ENCODE measurements at regions not wholly inside any gene's neighbourhood (a gene's known extent, or its start where the extent isn't known, plus 50 kb on each side); places are given as distances from the start of the nearest gene placed in this dataset.
"Not testable (repeated sequence)": the region's sequence is repeated elsewhere in the genome, so short reads cannot be mapped to it uniquely, and the experiment has no call there.

GRCh38 chr10:53357587-53357986 is 585.0 kb upstream of the MBL2 start:
- Histone ChIP-seq H3K4me1 (no peaks in the 10 kb centered on the region), H3K9me3 (no peaks in the 10 kb centered on the region), H3K27me3 (no peaks in the 10 kb centered on the region), H3K27ac (no peak overlapping the region), H3K36me3 (no peaks in the 10 kb centered on the region), H3K4me3 (no peak overlapping the region)
- TF ChIP-seq POLR2A (IDR thresholded peaks at IDR 0.05): no peak
- ATAC-seq (ENCODE audit: low FRiP score in 2 of 2) (no peak), DNase-seq (no peak)

GRCh38 chr10:53356616-53357349 is 584.2 kb upstream of the MBL2 start:
- H3K27ac ChIP-seq: no peak overlapping the region
- DNase-seq (no peak), ATAC-seq (ENCODE audit: low FRiP score in 2 of 2) (no peak)
- no peaks in the 10 kb centered on the region for H3K27me3 ChIP-seq
- no peaks in the 10 kb centered on the region for H3K36me3 ChIP-seq
- H3K4me3 ChIP-seq: no peak overlapping the region
- 59 to 69% methylated on average over 3 of the region's 3 CpGs for WGBS, 2 donors
- no peak for TF ChIP-seq POLR2A (IDR thresholded peaks at IDR 0.05)
- no peak for TF ChIP-seq CTCF (IDR thresholded peaks at IDR 0.05)
- TF ChIP-seq EP300 (IDR thresholded peaks at IDR 0.05): no peak
- TF ChIP-seq POLR2AphosphoS5 (IDR thresholded peaks at IDR 0.05): no peak
- no peaks in the 10 kb centered on the region for H3K9me3 ChIP-seq
- H3K4me1 ChIP-seq: no peaks in the 10 kb centered on the region

GRCh38 chr10:53342531-53342930 is 569.9 kb upstream of the MBL2 start:
- not testable (repeated sequence) for H3K27me3 ChIP-seq; DNase-seq; H3K4me3 ChIP-seq; H3K36me3 ChIP-seq; ATAC-seq (ENCODE audit: low FRiP score in 2 of 2); H3K9me3 ChIP-seq; H3K4me1 ChIP-seq; H3K27ac ChIP-seq
- 85% methylated on average over 6 to 7 of the region's 7 CpGs for WGBS, 2 donors

GRCh38 chr10:53338199-53338598 is 565.6 kb upstream of the MBL2 start:
- WGBS, 2 donors: 50 to 77% methylated on average over 2 of the region's 2 CpGs
- DNase-seq, H3K27ac ChIP-seq: not testable (repeated sequence)

GRCh38 chr10:53335803-53336422 is 563.3 kb upstream of the MBL2 start:
- H3K27me3 ChIP-seq; H3K36me3 ChIP-seq; H3K4me1 ChIP-seq; ATAC-seq (ENCODE audit: low FRiP score in 2 of 2); H3K27ac ChIP-seq; H3K4me3 ChIP-seq; DNase-seq: not testable (repeated sequence)
- H3K9me3 ChIP-seq: peaks cover 0 to 15% (median 4%) of the 10 kb centered on the region in 4 donors
- WGBS, 2 donors: 90 to 93% methylated on average over 4 to 6 of the region's 6 CpGs

More at GRCh38 chr10:53338199-53338598, 565.6 kb upstream of the MBL2 start:
- ATAC-seq (ENCODE audit: low FRiP score in 2 of 2); H3K4me3 ChIP-seq; H3K4me1 ChIP-seq; H3K27me3 ChIP-seq; H3K36me3 ChIP-seq: not testable (repeated sequence)
- peaks cover 0 to 15% (median 4%) of the 10 kb centered on the region in 4 donors for H3K9me3 ChIP-seq

GRCh38 chr10:53331460-53331859 is 558.9 kb upstream of the MBL2 start:
- no peaks in the 10 kb centered on the region for H3K4me1 ChIP-seq
- ATAC-seq (ENCODE audit: low FRiP score in 2 of 2) (no peak), DNase-seq (no peak)
- H3K27ac ChIP-seq: no peak overlapping the region
- H3K36me3 ChIP-seq: no peaks in the 10 kb centered on the region
- TF ChIP-seq CTCF (IDR thresholded peaks at IDR 0.05) (no peak), POLR2A (IDR thresholded peaks at IDR 0.05) (no peak)
- no peaks in the 10 kb centered on the region for H3K27me3 ChIP-seq
- H3K4me3 ChIP-seq: no peak overlapping the region
- H3K9me3 ChIP-seq: peaks cover 0 to 12% (median 4%) of the 10 kb centered on the region in 4 donors

- not testable (repeated sequence) for H3K27ac ChIP-seq; DNase-seq; ATAC-seq (ENCODE audit: low FRiP score in 2 of 2); H3K9me3 ChIP-seq; H3K36me3 ChIP-seq; H3K4me3 ChIP-seq; H3K4me1 ChIP-seq; H3K27me3 ChIP-seq
- 46 to 55% methylated on average over 10 of the region's 10 CpGs for WGBS, 2 donors
These were observed 554.1 kb upstream of the MBL2 start for GRCh38 chr10:53326401-53327305.
